CD4-positive, alpha-beta T cell (primary cell): ENCODE measurements at regions not wholly inside any gene's neighbourhood (a gene's known extent, or its start where the extent isn't known, plus 50 kb on each side); places are given as distances from the start of the nearest gene placed in this dataset.

Experiments used
- ATAC-seq: fragments of 200-7000 bp; cut with Tn5 transposase; one replicate; pipeline ENCODE4 v1.10.0; 2022; ENCODE audit warnings: mild to moderate bottlenecking; ENCODE audit not compliant: poor library complexity
- CTCF ChIA-PET: fragments of 350-600 bp; sonication (Branson Sonifier 250); formaldehyde crosslinking; loops from one replicate; lab custom pipeline; 2021; ENCODE audit warnings: antibody characterized with exemption, inconsistent platforms; lab: Charles Lee
- POLR2A ChIA-PET: fragments of 350-600 bp; sonication (Branson Sonifier 250); formaldehyde crosslinking; loops from one replicate; lab custom pipeline; 2021; ENCODE audit warnings: antibody characterized with exemption, inconsistent platforms; lab: Charles Lee
- DNase-seq, 14 experiments: peaks; one replicate each; pipeline ENCODE4 v3.0.0-alpha.2; 2013 to 2020; ENCODE audit warnings: mixed read lengths in 2 of 14
- H3K27ac ChIP-seq, 2 donors: one replicate each; pipeline versions ENCODE4 v1.5.1 to v1.7.0; 2013; ENCODE audit warnings: low read length in 2 of 2, low read depth in 1 of 2, mild to moderate bottlenecking in 1 of 2
- H3K27me3 ChIP-seq, 2 experiments: 1 replicate in 1 of 2; 2 replicates in 1 of 2; pipeline versions ENCODE4 v1.6.1 to v1.7.0; 2013; ENCODE audit warnings: low read length in 2 of 2, control low read depth in 1 of 2, mild to moderate bottlenecking in 1 of 2, moderate library complexity in 1 of 2; ENCODE audit not compliant: insufficient read depth in 2 of 2, control insufficient read depth in 1 of 2
- H3K36me3 ChIP-seq: one replicate; pipeline ENCODE4 v1.6.1; 2013; ENCODE audit warnings: low read length, control low read depth; ENCODE audit not compliant: insufficient read depth
- H3K4me1 ChIP-seq: one replicate; pipeline ENCODE4 v1.6.1; 2013; ENCODE audit warnings: low read length, control low read depth; ENCODE audit not compliant: insufficient read depth
- H3K4me3 ChIP-seq: one replicate; pipeline ENCODE4 v1.5.1; 2013; ENCODE audit warnings: mild to moderate bottlenecking, low read length, moderate library complexity
- H3K9me3 ChIP-seq, 2 experiments: 1 replicate in 1 of 2; 2 replicates in 1 of 2; pipeline versions ENCODE4 v1.6.1 to v1.7.0; 2013; ENCODE audit warnings: low read length in 2 of 2, mild to moderate bottlenecking in 2 of 2, control low read depth in 1 of 2, moderate library complexity in 1 of 2; ENCODE audit not compliant: control insufficient read depth in 1 of 2, insufficient read depth in 1 of 2
- H3K27ac Mint-ChIP-seq: one replicate; pipeline ENCODE4 v1.8.0; 2020; ENCODE audit warnings: mixed read lengths
- H3K27me3 Mint-ChIP-seq: one replicate; pipeline ENCODE4 v1.8.0; 2021; ENCODE audit warnings: mixed read lengths
- H3K36me3 Mint-ChIP-seq: one replicate; pipeline ENCODE4 v1.8.0; 2021; ENCODE audit warnings: low read depth, mixed read lengths
- H3K4me1 Mint-ChIP-seq: one replicate; pipeline ENCODE4 v1.8.0; 2021; ENCODE audit warnings: low read depth, mixed read lengths
- H3K4me3 Mint-ChIP-seq: one replicate; pipeline ENCODE4 v1.8.0; 2020; ENCODE audit warnings: mild to moderate bottlenecking, mixed read lengths
- H3K9me3 Mint-ChIP-seq: one replicate; pipeline ENCODE4 v1.8.0; 2020; ENCODE audit warnings: mixed read lengths
- intact Hi-C, 2 experiments: fragments of 100-400 bp; cut with DNase I in 1 of 2; cut with micrococcal nuclease in 1 of 2; formaldehyde crosslinking; loops; one replicate each; pipeline versions ENCODE4 v1.15.1 to v1.9.0; 2023 to 2025; cut with DNase I, micrococcal nuclease
- TF ChIP-seq, protein P1 (sequence below): fragments of 200-600 bp; IDR thresholded peaks from one replicate; pipeline ENCODE4 v1.8.0; 2022; ENCODE audit warnings: antibody characterized with exemption, mild to moderate bottlenecking

DNA sequence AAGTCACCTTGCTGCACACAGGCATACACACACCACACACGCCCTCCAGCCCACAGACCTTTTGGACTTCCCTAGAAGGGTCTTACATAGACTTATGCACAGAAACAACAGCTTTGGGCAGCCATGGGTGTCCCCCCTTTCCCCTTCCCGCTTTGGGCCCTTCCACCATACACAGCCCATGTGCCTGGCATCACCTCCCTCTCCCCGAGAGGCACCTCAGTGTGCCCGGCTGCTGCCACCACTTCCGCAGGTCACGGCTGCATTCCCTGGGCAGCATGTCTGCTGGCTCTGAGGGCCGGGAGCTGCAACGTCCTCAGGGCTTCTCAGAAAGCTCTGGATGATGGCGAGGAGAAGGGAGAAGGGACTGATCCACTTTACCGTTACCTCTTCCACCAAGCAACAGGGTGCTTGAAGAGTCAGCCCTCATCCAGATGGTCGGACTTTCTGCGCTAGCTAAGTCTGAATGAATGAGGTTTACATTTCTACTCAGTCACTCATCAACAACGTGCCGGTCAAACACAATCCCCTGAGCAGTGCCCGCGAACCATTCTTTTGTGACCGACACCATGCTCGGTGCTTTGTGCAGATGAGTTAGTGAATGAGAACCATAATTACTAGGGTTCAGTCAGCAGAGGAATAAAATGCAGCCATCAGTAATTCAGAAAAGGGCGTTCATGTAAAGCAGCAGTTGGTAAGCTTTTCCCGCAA is 72.2 kb upstream of the BCL11B start:
- no peak overlapping the region for H3K27ac Mint-ChIP-seq
- H3K36me3 ChIP-seq: no peaks in the 10 kb centered on the region
- no peaks in the 10 kb centered on the region for H3K9me3 Mint-ChIP-seq
- peaks cover 0 to 5% of the 10 kb centered on the region in 2 experiments for H3K9me3 ChIP-seq
- ATAC-seq (no peak), DNase-seq (no peak)
- H3K4me3 Mint-ChIP-seq: no peak overlapping the region
- peaks cover 24% of the 10 kb centered on the region for H3K27me3 Mint-ChIP-seq
- no peak overlapping the region for H3K4me3 ChIP-seq
- ChIA-PET POLR2A (no interaction called here), CTCF (interaction anchor here (0.7 kb wide), 1 partner anchor 24 kb away, joined by 3 read pairs; no protein-coding TSS in a partner anchor)
- TF ChIP-seq, protein P1, sequence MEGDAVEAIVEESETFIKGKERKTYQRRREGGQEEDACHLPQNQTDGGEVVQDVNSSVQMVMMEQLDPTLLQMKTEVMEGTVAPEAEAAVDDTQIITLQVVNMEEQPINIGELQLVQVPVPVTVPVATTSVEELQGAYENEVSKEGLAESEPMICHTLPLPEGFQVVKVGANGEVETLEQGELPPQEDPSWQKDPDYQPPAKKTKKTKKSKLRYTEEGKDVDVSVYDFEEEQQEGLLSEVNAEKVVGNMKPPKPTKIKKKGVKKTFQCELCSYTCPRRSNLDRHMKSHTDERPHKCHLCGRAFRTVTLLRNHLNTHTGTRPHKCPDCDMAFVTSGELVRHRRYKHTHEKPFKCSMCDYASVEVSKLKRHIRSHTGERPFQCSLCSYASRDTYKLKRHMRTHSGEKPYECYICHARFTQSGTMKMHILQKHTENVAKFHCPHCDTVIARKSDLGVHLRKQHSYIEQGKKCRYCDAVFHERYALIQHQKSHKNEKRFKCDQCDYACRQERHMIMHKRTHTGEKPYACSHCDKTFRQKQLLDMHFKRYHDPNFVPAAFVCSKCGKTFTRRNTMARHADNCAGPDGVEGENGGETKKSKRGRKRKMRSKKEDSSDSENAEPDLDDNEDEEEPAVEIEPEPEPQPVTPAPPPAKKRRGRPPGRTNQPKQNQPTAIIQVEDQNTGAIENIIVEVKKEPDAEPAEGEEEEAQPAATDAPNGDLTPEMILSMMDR: no peak
- H3K36me3 Mint-ChIP-seq: no peaks in the 10 kb centered on the region
- H3K4me1 Mint-ChIP-seq: no peaks in the 10 kb centered on the region
- H3K27me3 ChIP-seq: peaks cover 0 to 15% of the 10 kb centered on the region in 2 experiments
- H3K4me1 ChIP-seq: no peaks in the 10 kb centered on the region
- intact Hi-C loops: no loop called here
- no peak overlapping the region for H3K27ac ChIP-seq

DNA sequence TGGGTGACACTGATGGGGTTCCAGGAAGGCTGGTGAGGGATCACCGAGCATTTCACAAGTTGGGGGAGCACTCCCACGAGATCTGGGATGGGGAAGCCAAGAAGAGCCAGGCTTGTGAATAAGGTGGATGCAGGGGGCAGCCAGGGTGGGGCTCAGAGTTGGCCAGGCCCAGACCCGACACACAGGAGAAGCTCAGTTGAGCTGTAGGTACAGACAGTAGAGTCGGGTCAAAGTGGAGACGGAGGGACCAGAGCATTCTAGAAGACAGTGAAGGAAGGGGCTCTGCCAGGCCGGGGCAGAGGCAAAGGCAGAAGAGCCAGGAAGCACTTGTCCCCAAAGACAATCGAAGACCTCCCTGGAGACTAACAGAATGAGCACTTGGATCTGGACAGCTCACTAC is 70.9 kb upstream of the BCL11B start:
- H3K27me3 Mint-ChIP-seq: peaks cover 37% of the 10 kb centered on the region
- no peak overlapping the region for H3K4me3 Mint-ChIP-seq
- no peak overlapping the region for H3K27ac ChIP-seq
- DNase-seq (no peak), ATAC-seq (no peak)
- ChIA-PET CTCF (no interaction called here), POLR2A (no interaction called here)
- TF ChIP-seq, protein P1: no peak
- no peak overlapping the region for H3K4me3 ChIP-seq
- no peak overlapping the region for H3K27ac Mint-ChIP-seq
- H3K36me3 Mint-ChIP-seq: no peaks in the 10 kb centered on the region
- H3K4me1 ChIP-seq: no peaks in the 10 kb centered on the region
- intact Hi-C loops: no loop called here
- no peaks in the 10 kb centered on the region for H3K36me3 ChIP-seq
- peaks cover 0 to 22% of the 10 kb centered on the region in 2 experiments for H3K27me3 ChIP-seq
- H3K9me3 ChIP-seq: peaks cover 0 to 5% of the 10 kb centered on the region in 2 experiments
- no peaks in the 10 kb centered on the region for H3K4me1 Mint-ChIP-seq
- no peaks in the 10 kb centered on the region for H3K9me3 Mint-ChIP-seq

DNA sequence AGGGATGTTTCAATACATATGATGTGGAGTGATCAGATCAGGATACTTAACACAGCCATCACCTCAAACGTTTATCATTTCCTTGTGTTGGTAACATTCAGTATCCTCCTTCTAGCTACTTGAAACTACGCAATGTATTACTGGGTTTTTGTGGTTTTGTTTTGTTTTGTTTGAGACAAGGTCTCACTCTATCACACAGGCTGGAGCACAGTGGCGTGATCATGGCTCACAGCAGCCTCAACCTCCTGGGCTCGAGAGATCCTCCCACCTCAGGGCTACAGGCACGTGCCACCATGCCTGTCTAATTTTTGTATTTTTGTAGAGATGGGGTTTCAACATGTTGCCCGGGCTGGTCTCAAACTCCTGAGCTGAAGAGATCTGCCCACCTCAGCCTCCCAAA is 70.2 kb upstream of the BCL11B start:
- DNase-seq: no peak
- TF ChIP-seq, protein P1: no peak
- Histone ChIP-seq H3K9me3 (peaks cover 0 to 5% of the 10 kb centered on the region in 2 experiments), H3K36me3 (no peaks in the 10 kb centered on the region), H3K4me1 (no peaks in the 10 kb centered on the region), H3K27me3 (peaks cover 0 to 22% of the 10 kb centered on the region in 2 experiments), H3K27ac (no peak overlapping the region), H3K4me3 (no peak overlapping the region)
- Mint-ChIP-seq H3K9me3 (no peaks in the 10 kb centered on the region), H3K36me3 (no peaks in the 10 kb centered on the region), H3K4me1 (no peaks in the 10 kb centered on the region), H3K27ac (no peak overlapping the region), H3K4me3 (no peak overlapping the region), H3K27me3 (peaks cover 38% of the 10 kb centered on the region)
- CTCF ChIA-PET: interaction anchor here (1.0 kb wide), 1 partner anchor 28 kb away, joined by 3 read pairs; no protein-coding TSS in a partner anchor
- POLR2A ChIA-PET: no interaction called here
- ATAC-seq: no peak
- intact Hi-C loops: no loop called here
